Esophagus squamous epithelium (tissue), 5 donors: ENCODE measurements at regions not wholly inside any gene's neighbourhood (a gene's known extent, or its start where the extent isn't known, plus 50 kb on each side); places are given as distances from the start of the nearest gene placed in this dataset.
"Not testable (repeated sequence)": the region's sequence is repeated elsewhere in the genome, so short reads cannot be mapped to it uniquely, and the experiment has no call there.

Experiments used
- DNase-seq: peaks from one replicate; lab custom pipeline; 2025; lab: John Stamatoyannopoulos, UW
- H3K27ac ChIP-seq, 4 donors: fragments of 200-600 bp; sonication (generic); one replicate each; pipeline ENCODE4 v1.5.1; 2016 to 2019; ENCODE audit warnings: mild to moderate bottlenecking in 1 of 4
- H3K27me3 ChIP-seq, 4 donors: fragments of 200-600 bp; sonication (generic); 1 replicate in 3 of 4; 2 replicates in 1 of 4; pipeline versions ENCODE4 v1.5.1 to v1.6.0; 2017 to 2021; ENCODE audit warnings: antibody characterized with exemption in 1 of 4
- H3K36me3 ChIP-seq, 3 donors: fragments of 200-600 bp; sonication (generic); one replicate each; pipeline ENCODE4 v1.5.1; 2016 to 2019
- H3K4me1 ChIP-seq, 3 donors: fragments of 200-600 bp; sonication (generic); one replicate each; pipeline ENCODE4 v1.5.1; 2017 to 2019
- H3K4me3 ChIP-seq, 4 donors: fragments of 200-600 bp; sonication (generic); 1 replicate in 3 of 4; 2 replicates in 1 of 4; pipeline ENCODE4 v1.5.1; 2016 to 2019; ENCODE audit warnings: mild to moderate bottlenecking in 2 of 4, moderate library complexity in 1 of 4
- H3K9me3 ChIP-seq, 3 donors: fragments of 200-600 bp; sonication (generic); one replicate each; pipeline ENCODE4 v1.5.1; 2016 to 2019
- CTCF ChIP-seq, 6 experiments: fragments of 450-650 bp in 4 of 6; fragments of 200-600 bp in 2 of 6; sonication (generic) in 2 of 6; IDR thresholded peaks; one replicate each; pipeline ENCODE4 v1.5.1; 2016 to 2019; ENCODE audit warnings: antibody characterized with exemption in 6 of 6, mild to moderate bottlenecking in 4 of 6, moderate library complexity in 4 of 6
- POLR2A ChIP-seq, 4 donors: fragments of 450-650 bp; IDR thresholded peaks; one replicate each; pipeline ENCODE4 v1.6.1; 2017; ENCODE audit warnings: antibody characterized with exemption in 4 of 4, mild to moderate bottlenecking in 4 of 4, moderate library complexity in 3 of 4
- WGBS, 2 donors: methylation state at CpG; one replicate each; pipeline ENCODE4 v1.1.5; 2018; 5-methylcytosine and 5-hydroxymethylcytosine counted together
- intact Hi-C: fragments of 100-400 bp; cut with DNase I; formaldehyde crosslinking; loops from one replicate; pipeline ENCODE4 v1.15.0; 2022
- donor health status: DM: yes; HTN: yes; CAD: no.

- Histone ChIP-seq H3K27ac (no peak overlapping the region), H3K36me3 (no peaks in the 10 kb centered on the region), H3K4me1 (no peaks in the 10 kb centered on the region), H3K27me3 (no peaks in the 10 kb centered on the region), H3K4me3 (no peak overlapping the region), H3K9me3 (peaks cover 0 to 7% (median 0%) of the 10 kb centered on the region in 3 donors)
- TF ChIP-seq POLR2A (IDR thresholded peaks at IDR 0.05) (no peak), CTCF (IDR thresholded peaks at IDR 0.05) (no peak)
- intact Hi-C loops: no loop called here
- no peak for DNase-seq
- 23 to 34% methylated on average over 3 of the region's 3 CpGs for WGBS, 2 donors
Observed at GRCh38 chr21:19489930-19490329, 1086.3 kb upstream of the TMPRSS15 start.

- 15 to 18% methylated on average over 2 of the region's 2 CpGs for WGBS, 2 donors
- no peaks in the 10 kb centered on the region for H3K27me3 ChIP-seq
- intact Hi-C loops: no loop called here
- no peak overlapping the region for H3K27ac ChIP-seq
- no peaks in the 10 kb centered on the region for H3K36me3 ChIP-seq
- peaks cover 0 to 7% (median 0%) of the 10 kb centered on the region in 3 donors for H3K9me3 ChIP-seq
- H3K4me1 ChIP-seq: no peaks in the 10 kb centered on the region
- H3K4me3 ChIP-seq: no peak overlapping the region
- no peak for DNase-seq
- TF ChIP-seq POLR2A (IDR thresholded peaks at IDR 0.05): no peak
- no peak for TF ChIP-seq CTCF (IDR thresholded peaks at IDR 0.05)
Observed at GRCh38 chr21:19490481-19490880, 1086.9 kb upstream of the TMPRSS15 start.

- H3K27me3 ChIP-seq, H3K4me1 ChIP-seq, H3K4me3 ChIP-seq, DNase-seq, H3K9me3 ChIP-seq, intact Hi-C loops, H3K36me3 ChIP-seq, H3K27ac ChIP-seq: not testable (repeated sequence)
- 88 to 94% methylated on average over 8 to 10 of the region's 52 CpGs for WGBS, 2 donors
Observed at GRCh38 chr21:19493437-19494241, 1090.1 kb upstream of the TMPRSS15 start.

GRCh38 chr21:19501115-19501514, 1097.5 kb upstream of the TMPRSS15 start:
- Histone ChIP-seq H3K27me3 (no peaks in the 10 kb centered on the region), H3K4me3 (no peak overlapping the region), H3K4me1 (no peaks in the 10 kb centered on the region), H3K27ac (no peak overlapping the region), H3K36me3 (no peaks in the 10 kb centered on the region), H3K9me3 (no peaks in the 10 kb centered on the region)
- no peak for TF ChIP-seq CTCF (IDR thresholded peaks at IDR 0.05)
- TF ChIP-seq POLR2A (IDR thresholded peaks at IDR 0.05): no peak
- intact Hi-C loops: no loop called here
- DNase-seq: no peak
- 66 to 85% methylated on average over 3 of the region's 3 CpGs for WGBS, 2 donors

GRCh38 chr21:19507682-19508260, 1104.2 kb upstream of the TMPRSS15 start:
- no peak overlapping the region for H3K27ac ChIP-seq
- peaks cover 0 to 22% (median 0%) of the 10 kb centered on the region in 3 donors for H3K9me3 ChIP-seq
- no peaks in the 10 kb centered on the region for H3K4me1 ChIP-seq
- H3K27me3 ChIP-seq: no peaks in the 10 kb centered on the region
- intact Hi-C loops: no loop called here
- 50 to 57% methylated on average over 1 to 3 of the region's 3 CpGs for WGBS, 2 donors
- TF ChIP-seq POLR2A (IDR thresholded peaks at IDR 0.05) (no peak), CTCF (IDR thresholded peaks at IDR 0.05) (no peak)
- H3K36me3 ChIP-seq: no peaks in the 10 kb centered on the region
- no peak overlapping the region for H3K4me3 ChIP-seq
- no peak for DNase-seq
